ENCODE measurements at regions not wholly inside any gene's neighbourhood (a gene's known extent, or its start where the extent isn't known, plus 50 kb on each side); places are given as distances from the start of the nearest gene placed in this dataset.

DNA sequence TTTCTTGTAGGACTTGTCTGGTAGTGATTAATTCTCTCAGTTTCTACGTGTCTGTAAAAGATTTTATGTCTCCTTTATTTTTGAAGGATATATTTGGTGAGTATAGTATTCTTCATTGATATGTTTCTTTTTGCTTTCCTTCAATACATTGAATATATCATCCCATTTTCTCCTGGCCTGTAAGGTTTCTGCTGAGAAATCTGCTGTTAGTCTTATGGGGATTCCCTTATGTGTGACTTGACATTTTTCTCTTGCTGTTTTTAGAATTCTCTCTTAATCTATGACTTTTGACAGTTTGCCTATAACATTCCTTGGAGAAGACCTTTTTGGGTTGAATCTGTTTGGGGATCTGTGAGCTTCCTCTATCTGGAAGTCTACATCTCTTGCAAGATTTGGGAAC is 281.0 kb upstream of the MEIS1 start:
- TF ChIP-seq POLR2AphosphoS5 (IDR thresholded peaks at IDR 0.05; ENCODE audit: low read depth): no peak
- TF ChIP-seq, protein P1, sequence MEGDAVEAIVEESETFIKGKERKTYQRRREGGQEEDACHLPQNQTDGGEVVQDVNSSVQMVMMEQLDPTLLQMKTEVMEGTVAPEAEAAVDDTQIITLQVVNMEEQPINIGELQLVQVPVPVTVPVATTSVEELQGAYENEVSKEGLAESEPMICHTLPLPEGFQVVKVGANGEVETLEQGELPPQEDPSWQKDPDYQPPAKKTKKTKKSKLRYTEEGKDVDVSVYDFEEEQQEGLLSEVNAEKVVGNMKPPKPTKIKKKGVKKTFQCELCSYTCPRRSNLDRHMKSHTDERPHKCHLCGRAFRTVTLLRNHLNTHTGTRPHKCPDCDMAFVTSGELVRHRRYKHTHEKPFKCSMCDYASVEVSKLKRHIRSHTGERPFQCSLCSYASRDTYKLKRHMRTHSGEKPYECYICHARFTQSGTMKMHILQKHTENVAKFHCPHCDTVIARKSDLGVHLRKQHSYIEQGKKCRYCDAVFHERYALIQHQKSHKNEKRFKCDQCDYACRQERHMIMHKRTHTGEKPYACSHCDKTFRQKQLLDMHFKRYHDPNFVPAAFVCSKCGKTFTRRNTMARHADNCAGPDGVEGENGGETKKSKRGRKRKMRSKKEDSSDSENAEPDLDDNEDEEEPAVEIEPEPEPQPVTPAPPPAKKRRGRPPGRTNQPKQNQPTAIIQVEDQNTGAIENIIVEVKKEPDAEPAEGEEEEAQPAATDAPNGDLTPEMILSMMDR (IDR thresholded peaks at IDR 0.05; ENCODE audit: insufficient read depth, low read length): no peak
- TF ChIP-seq, protein P2, sequence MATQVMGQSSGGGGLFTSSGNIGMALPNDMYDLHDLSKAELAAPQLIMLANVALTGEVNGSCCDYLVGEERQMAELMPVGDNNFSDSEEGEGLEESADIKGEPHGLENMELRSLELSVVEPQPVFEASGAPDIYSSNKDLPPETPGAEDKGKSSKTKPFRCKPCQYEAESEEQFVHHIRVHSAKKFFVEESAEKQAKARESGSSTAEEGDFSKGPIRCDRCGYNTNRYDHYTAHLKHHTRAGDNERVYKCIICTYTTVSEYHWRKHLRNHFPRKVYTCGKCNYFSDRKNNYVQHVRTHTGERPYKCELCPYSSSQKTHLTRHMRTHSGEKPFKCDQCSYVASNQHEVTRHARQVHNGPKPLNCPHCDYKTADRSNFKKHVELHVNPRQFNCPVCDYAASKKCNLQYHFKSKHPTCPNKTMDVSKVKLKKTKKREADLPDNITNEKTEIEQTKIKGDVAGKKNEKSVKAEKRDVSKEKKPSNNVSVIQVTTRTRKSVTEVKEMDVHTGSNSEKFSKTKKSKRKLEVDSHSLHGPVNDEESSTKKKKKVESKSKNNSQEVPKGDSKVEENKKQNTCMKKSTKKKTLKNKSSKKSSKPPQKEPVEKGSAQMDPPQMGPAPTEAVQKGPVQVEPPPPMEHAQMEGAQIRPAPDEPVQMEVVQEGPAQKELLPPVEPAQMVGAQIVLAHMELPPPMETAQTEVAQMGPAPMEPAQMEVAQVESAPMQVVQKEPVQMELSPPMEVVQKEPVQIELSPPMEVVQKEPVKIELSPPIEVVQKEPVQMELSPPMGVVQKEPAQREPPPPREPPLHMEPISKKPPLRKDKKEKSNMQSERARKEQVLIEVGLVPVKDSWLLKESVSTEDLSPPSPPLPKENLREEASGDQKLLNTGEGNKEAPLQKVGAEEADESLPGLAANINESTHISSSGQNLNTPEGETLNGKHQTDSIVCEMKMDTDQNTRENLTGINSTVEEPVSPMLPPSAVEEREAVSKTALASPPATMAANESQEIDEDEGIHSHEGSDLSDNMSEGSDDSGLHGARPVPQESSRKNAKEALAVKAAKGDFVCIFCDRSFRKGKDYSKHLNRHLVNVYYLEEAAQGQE (IDR thresholded peaks at IDR 0.05; ENCODE audit: insufficient replicate concordance, low read depth): no peak

Data from HL-60 (cell line).